ENCODE measurements at regions not wholly inside any gene's neighbourhood (a gene's known extent, or its start where the extent isn't known, plus 50 kb on each side); places are given as distances from the start of the nearest gene placed in this dataset.

DNA sequence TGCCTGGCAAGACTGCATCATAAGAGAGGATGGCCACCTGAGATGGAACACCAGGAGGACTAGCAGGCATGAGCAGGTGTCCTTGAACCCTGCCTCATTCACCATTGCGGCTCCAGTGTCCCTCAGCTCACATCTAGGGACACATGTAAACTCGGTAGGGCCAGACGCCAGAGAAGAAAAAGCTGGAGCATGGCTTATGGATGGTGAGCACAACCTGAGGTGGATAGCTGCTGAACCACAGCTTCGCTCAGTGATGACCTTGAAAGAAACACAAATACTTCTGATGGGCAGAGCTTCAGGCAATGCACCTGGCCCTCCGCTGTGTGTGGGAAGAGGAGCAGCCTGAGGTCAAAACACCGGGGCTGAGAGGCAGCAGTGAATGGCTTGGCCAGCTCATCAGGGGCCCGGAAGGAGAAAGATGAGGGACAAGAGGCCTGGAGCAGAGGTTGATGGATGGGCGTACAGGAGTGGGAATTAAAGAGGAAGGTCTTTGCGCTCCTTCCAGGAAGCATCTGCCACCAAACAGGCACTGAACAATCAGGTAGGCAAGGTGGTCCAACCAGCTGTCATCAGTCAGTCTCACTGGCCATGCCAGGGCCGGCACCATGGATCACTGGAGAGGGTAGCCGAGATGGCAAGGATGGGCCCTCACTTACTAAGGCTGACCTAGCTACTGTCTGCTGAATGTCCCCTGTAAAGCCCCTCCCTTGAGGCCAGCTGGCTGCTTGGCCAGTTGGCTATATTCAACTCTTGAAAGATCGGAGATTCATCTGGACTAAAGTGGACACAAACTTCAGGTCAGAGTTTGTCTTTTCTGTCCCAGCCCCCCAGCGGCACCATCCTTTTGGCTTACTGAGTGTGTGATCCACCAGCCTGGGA, 89.7 kb downstream of the MYEOV start:
- TF ChIP-seq, protein P1, sequence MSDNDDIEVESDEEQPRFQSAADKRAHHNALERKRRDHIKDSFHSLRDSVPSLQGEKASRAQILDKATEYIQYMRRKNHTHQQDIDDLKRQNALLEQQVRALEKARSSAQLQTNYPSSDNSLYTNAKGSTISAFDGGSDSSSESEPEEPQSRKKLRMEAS (IDR thresholded peaks at IDR 0.05; ENCODE audit: low read depth): no peak
- TF ChIP-seq POLR2AphosphoS5 (IDR thresholded peaks at IDR 0.05; ENCODE audit: low read depth, low read length) (no peak), TAF1 (IDR thresholded peaks at IDR 0.05; ENCODE audit: borderline replicate concordance, low read depth, low read length) (no peak), EP300 (IDR thresholded peaks at IDR 0.05; ENCODE audit: borderline replicate concordance in 1 of 2, low read depth in 1 of 2, low read length in 1 of 2) (no peak), SIN3A (IDR thresholded peaks at IDR 0.05; ENCODE audit: borderline replicate concordance, low read depth, low read length) (no peak)
- TF ChIP-seq, protein P2, sequence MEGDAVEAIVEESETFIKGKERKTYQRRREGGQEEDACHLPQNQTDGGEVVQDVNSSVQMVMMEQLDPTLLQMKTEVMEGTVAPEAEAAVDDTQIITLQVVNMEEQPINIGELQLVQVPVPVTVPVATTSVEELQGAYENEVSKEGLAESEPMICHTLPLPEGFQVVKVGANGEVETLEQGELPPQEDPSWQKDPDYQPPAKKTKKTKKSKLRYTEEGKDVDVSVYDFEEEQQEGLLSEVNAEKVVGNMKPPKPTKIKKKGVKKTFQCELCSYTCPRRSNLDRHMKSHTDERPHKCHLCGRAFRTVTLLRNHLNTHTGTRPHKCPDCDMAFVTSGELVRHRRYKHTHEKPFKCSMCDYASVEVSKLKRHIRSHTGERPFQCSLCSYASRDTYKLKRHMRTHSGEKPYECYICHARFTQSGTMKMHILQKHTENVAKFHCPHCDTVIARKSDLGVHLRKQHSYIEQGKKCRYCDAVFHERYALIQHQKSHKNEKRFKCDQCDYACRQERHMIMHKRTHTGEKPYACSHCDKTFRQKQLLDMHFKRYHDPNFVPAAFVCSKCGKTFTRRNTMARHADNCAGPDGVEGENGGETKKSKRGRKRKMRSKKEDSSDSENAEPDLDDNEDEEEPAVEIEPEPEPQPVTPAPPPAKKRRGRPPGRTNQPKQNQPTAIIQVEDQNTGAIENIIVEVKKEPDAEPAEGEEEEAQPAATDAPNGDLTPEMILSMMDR (IDR thresholded peaks at IDR 0.05): no peak
